K562 (cell line): ENCODE measurements at regions not wholly inside any gene's neighbourhood (a gene's known extent, or its start where the extent isn't known, plus 50 kb on each side); places are given as distances from the start of the nearest gene placed in this dataset.
A peak's percentile ranks its signal among the peaks of the same experiment; 100 is the strongest.

Experiments used
- ADNP ChIP-seq: fragments of 200-800 bp; sonication (Bioruptor generic); IDR thresholded peaks from 2 replicates; pipeline ENCODE4 v1.6.1; 2016; ENCODE audit warnings: missing genetic modification characterization, missing compliant biosample characterization
- FUS ChIP-seq: fragments of 200-400 bp; formaldehyde crosslinking; optimal IDR thresholded peaks from 2 replicates; pipeline ENCODE3; 2017; ENCODE audit warnings: low read depth, low read length
- HEY1 ChIP-seq: fragments of 250-450 bp; sonication (Bioruptor Pico); IDR thresholded peaks from 2 replicates; pipeline ENCODE4 v1.5.0; 2020; ENCODE audit warnings: mild to moderate bottlenecking, moderate library complexity, borderline replicate concordance
- HMGN3 ChIP-seq: IDR thresholded peaks from 2 replicates; pipeline ENCODE4 v1.6.1; 2011; ENCODE audit warnings: borderline replicate concordance, low read depth, mild to moderate bottlenecking, mixed read lengths, low read length; ENCODE audit not compliant: insufficient read length; ENCODE audit errors: extremely low read depth
- HNRNPH1 ChIP-seq: fragments of 200-400 bp; formaldehyde crosslinking; optimal IDR thresholded peaks from 2 replicates; pipeline ENCODE3; 2017; ENCODE audit warnings: low read depth, mild to moderate bottlenecking, low read length, moderate library complexity
- HNRNPLL ChIP-seq: fragments of 200-400 bp; formaldehyde crosslinking; IDR thresholded peaks from 2 replicates; pipeline ENCODE4 v1.6.1; 2017; ENCODE audit warnings: low read length, low read depth, mild to moderate bottlenecking; ENCODE audit not compliant: poor library complexity, severe bottlenecking
- HNRNPUL1 ChIP-seq: fragments of 200-400 bp; formaldehyde crosslinking; IDR thresholded peaks from 2 replicates; pipeline ENCODE4 v1.6.1; 2017; ENCODE audit warnings: low read length
- LEF1 ChIP-seq: fragments of 450-650 bp; IDR thresholded peaks from 2 replicates; pipeline ENCODE4 v1.6.1; 2016; ENCODE audit warnings: mild to moderate bottlenecking
- NCOA1 ChIP-seq: fragments of 450-650 bp; IDR thresholded peaks from 2 replicates; pipeline ENCODE4 v1.6.1; 2016; ENCODE audit warnings: low read depth
- NELFE ChIP-seq: IDR thresholded peaks from 2 replicates; pipeline ENCODE4 v1.6.1; 2011; ENCODE audit warnings: mild to moderate bottlenecking; ENCODE audit not compliant: insufficient read depth, insufficient read length
- POLR3G ChIP-seq: IDR thresholded peaks from 2 replicates; pipeline ENCODE4 v1.6.1; 2011; ENCODE audit not compliant: insufficient read length, insufficient replicate concordance; ENCODE audit errors: extremely low read depth
- SP2 ChIP-seq: IDR thresholded peaks from 2 replicates; pipeline ENCODE4 v1.6.1; 2011; ENCODE audit warnings: mild to moderate bottlenecking, low read depth, low read length, moderate library complexity; ENCODE audit not compliant: poor library complexity, severe bottlenecking; ENCODE audit errors: extremely low read depth
- ZNF121 ChIP-seq: sonication (generic); formaldehyde crosslinking; conservative IDR thresholded peaks from 2 replicates; pipeline ENCODE4 v1.8.0; 2022; ENCODE audit warnings: missing genetic modification reagents
- ZNF3 ChIP-seq: fragments of 250-450 bp; sonication (Bioruptor Pico); IDR thresholded peaks from 2 replicates; pipeline ENCODE4 v1.5.0; 2021; ENCODE audit warnings: mild to moderate bottlenecking, moderate library complexity
- ZNF551 ChIP-seq: fragments of 250-450 bp; sonication (Bioruptor Pico); IDR thresholded peaks from 2 replicates; pipeline ENCODE4 v1.5.0; 2021; ENCODE audit warnings: mild to moderate bottlenecking, moderate library complexity
- ZNF695 ChIP-seq: fragments of 450-650 bp; formaldehyde crosslinking; IDR thresholded peaks from 2 replicates; pipeline ENCODE4 v1.4.0; 2020; ENCODE audit warnings: mild to moderate bottlenecking, moderate library complexity
- TF ChIP-seq, protein P1 (sequence below): fragments of 150-350 bp; IDR thresholded peaks from 2 replicates; pipeline ENCODE4 v1.6.1; 2014; ENCODE audit warnings: low read depth, mild to moderate bottlenecking, low read length, borderline replicate concordance
- TF ChIP-seq, protein P2 (sequence below): fragments of 250-450 bp; sonication (Bioruptor Pico); IDR thresholded peaks from 2 replicates; pipeline ENCODE4 v1.4.0; 2020; ENCODE audit warnings: mild to moderate bottlenecking, moderate library complexity
- TF ChIP-seq, protein P3 (sequence below), 2 experiments: fragments of 450-650 bp; IDR thresholded peaks; 2 replicates each; pipeline ENCODE4 v1.6.1; 2016
- TF ChIP-seq, protein P4 (sequence below): fragments of 250-450 bp; sonication (Bioruptor Pico); IDR thresholded peaks from 2 replicates; pipeline ENCODE4 v1.5.0; 2020; ENCODE audit warnings: mild to moderate bottlenecking

DNA sequence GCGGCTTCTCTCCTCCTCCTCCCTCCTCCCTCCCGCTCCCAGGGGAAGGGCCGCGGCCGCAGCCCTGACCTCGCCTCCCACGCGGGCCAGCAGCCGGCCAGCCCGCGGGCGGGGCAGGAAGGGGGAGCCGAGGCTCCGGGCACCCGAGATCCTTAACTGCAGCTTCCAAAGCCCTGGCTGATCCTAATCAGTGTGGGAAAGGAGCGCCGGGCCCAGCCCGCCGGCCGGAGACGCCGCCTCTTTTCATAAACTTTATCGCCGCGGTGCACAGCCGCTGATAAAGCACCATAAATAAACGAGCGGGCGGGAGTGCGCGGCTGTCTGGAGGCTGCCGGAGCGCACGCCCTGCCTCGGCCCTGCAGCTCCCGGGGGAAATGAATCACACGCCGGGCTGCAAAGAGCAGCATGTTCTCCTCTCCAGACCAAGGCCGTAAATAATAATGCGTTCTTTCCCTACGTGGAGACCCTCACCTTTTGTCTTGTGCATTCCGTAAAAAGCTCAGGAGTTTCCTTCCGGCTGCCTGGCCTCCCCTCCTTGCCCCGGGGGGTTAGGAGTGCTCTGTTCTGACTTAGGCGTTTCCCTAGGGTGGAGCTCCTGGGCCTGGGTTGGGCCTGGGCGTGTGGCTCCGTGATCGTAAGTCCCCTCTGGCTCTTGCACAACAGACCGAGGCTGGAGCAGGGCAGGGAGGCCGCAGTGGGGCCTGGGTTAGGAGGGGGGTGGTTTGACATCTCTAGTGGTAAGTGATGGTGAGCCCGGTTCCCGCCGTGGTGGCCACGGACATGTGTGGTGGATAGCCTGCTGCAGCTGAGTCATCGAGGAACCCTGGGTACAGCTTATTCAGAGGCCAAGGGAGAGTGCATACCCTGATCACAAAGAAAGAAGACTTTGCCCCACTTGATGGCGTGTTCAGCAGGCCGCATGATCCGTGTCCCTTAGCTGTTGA lies 132.6 kb upstream of the HES1 start (continued):
- TF ChIP-seq, protein P1, sequence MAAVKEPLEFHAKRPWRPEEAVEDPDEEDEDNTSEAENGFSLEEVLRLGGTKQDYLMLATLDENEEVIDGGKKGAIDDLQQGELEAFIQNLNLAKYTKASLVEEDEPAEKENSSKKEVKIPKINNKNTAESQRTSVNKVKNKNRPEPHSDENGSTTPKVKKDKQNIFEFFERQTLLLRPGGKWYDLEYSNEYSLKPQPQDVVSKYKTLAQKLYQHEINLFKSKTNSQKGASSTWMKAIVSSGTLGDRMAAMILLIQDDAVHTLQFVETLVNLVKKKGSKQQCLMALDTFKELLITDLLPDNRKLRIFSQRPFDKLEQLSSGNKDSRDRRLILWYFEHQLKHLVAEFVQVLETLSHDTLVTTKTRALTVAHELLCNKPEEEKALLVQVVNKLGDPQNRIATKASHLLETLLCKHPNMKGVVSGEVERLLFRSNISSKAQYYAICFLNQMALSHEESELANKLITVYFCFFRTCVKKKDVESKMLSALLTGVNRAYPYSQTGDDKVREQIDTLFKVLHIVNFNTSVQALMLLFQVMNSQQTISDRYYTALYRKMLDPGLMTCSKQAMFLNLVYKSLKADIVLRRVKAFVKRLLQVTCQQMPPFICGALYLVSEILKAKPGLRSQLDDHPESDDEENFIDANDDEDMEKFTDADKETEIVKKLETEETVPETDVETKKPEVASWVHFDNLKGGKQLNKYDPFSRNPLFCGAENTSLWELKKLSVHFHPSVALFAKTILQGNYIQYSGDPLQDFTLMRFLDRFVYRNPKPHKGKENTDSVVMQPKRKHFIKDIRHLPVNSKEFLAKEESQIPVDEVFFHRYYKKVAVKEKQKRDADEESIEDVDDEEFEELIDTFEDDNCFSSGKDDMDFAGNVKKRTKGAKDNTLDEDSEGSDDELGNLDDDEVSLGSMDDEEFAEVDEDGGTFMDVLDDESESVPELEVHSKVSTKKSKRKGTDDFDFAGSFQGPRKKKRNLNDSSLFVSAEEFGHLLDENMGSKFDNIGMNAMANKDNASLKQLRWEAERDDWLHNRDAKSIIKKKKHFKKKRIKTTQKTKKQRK = no peak
- TF ChIP-seq ZNF695 (CRISPR knock-in tag) (no peak), ADNP (tag) (no peak; the same call in 1 of the 2 replicates), NCOA1 (peak; percentile 20; the same call in 1 of the 2 replicates), HNRNPH1 (no peak), POLR3G (no peak), HMGN3 (peak; percentile 100), HNRNPLL (peak; percentile 77), SP2 (no peak), HNRNPUL1 (no peak), ZNF3 (CRISPR knock-in tag) (no peak), FUS (peak; percentile 53), NELFE (no peak), ZNF551 (CRISPR knock-in tag) (no peak), LEF1 (peak; percentile 76), ZNF121 (CRISPR knock-in tag) (no peak; the same call in 1 of the 2 replicates), HEY1 (CRISPR knock-in tag) (no peak)
- TF ChIP-seq, protein P2, sequence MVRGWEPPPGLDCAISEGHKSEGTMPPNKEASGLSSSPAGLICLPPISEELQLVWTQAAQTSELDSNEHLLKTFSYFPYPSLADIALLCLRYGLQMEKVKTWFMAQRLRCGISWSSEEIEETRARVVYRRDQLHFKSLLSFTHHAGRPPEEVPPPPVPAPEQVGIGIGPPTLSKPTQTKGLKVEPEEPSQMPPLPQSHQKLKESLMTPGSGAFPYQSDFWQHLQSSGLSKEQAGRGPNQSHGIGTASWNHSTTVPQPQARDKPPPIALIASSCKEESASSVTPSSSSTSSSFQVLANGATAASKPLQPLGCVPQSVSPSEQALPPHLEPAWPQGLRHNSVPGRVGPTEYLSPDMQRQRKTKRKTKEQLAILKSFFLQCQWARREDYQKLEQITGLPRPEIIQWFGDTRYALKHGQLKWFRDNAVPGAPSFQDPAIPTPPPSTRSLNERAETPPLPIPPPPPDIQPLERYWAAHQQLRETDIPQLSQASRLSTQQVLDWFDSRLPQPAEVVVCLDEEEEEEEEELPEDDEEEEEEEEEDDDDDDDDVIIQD (CRISPR knock-in tag) = no peak
- TF ChIP-seq, protein P3, sequence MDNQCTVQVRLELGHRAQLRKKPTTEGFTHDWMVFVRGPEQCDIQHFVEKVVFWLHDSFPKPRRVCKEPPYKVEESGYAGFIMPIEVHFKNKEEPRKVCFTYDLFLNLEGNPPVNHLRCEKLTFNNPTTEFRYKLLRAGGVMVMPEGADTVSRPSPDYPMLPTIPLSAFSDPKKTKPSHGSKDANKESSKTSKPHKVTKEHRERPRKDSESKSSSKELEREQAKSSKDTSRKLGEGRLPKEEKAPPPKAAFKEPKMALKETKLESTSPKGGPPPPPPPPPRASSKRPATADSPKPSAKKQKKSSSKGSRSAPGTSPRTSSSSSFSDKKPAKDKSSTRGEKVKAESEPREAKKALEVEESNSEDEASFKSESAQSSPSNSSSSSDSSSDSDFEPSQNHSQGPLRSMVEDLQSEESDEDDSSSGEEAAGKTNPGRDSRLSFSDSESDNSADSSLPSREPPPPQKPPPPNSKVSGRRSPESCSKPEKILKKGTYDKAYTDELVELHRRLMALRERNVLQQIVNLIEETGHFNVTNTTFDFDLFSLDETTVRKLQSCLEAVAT (IDR thresholded peaks at IDR 0.05) = peak in 1 of 2 experiments; percentile 43; a peak in 1 of 4 replicates
- TF ChIP-seq, protein P4, sequence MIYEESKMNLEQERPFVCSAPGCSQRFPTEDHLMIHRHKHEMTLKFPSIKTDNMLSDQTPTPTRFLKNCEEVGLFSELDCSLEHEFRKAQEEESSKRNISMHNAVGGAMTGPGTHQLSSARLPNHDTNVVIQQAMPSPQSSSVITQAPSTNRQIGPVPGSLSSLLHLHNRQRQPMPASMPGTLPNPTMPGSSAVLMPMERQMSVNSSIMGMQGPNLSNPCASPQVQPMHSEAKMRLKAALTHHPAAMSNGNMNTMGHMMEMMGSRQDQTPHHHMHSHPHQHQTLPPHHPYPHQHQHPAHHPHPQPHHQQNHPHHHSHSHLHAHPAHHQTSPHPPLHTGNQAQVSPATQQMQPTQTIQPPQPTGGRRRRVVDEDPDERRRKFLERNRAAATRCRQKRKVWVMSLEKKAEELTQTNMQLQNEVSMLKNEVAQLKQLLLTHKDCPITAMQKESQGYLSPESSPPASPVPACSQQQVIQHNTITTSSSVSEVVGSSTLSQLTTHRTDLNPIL = no peak
